A673 (cell line): ENCODE measurements at regions not wholly inside any gene's neighbourhood (a gene's known extent, or its start where the extent isn't known, plus 50 kb on each side); places are given as distances from the start of the nearest gene placed in this dataset.
A peak's percentile ranks its signal among the peaks of the same experiment; 100 is the strongest.

Experiments used
- BruUV-seq: library from RNA; stranded (reverse); fragments of 400-500 nt; replicated peaks from 2 replicates; lab custom pipeline; 2021; lab: Mats Ljungman, UMichigan
- CTCF ChIA-PET: fragments of 300-600 bp; sonication (Branson Sonifier 250); formaldehyde crosslinking; loops from one replicate; lab custom pipeline; 2022; ENCODE audit warnings: antibody characterized with exemption; lab: Charles Lee
- POLR2A ChIA-PET: fragments of 300-600 bp; sonication (Branson Sonifier 250); formaldehyde crosslinking; loops from one replicate; lab custom pipeline; 2022; ENCODE audit warnings: antibody characterized with exemption; ENCODE audit not compliant: low non-redundant PET; lab: Charles Lee
- DNase-seq: peaks from one replicate; pipeline ENCODE4 v3.0.0-alpha.2; 2015; ENCODE audit warnings: low spot score
- H3K27ac ChIP-seq: fragments of 200-600 bp; sonication (generic); 2 replicates; pipeline ENCODE4 v1.5.1; 2016; ENCODE audit warnings: mixed run types, low read depth, mild to moderate bottlenecking, mixed read lengths, antibody characterized with exemption, low read length; ENCODE audit not compliant: poor library complexity, severe bottlenecking
- H3K27me3 ChIP-seq: fragments of 200-600 bp; sonication (generic); replicated peaks from 2 replicates; pipeline ENCODE4 v1.6.1; 2017; ENCODE audit warnings: mixed run types, low read depth, mild to moderate bottlenecking, mixed read lengths, antibody characterized with exemption, low read length; ENCODE audit not compliant: insufficient read depth, poor library complexity
- H3K36me3 ChIP-seq: fragments of 200-600 bp; sonication (generic); 2 replicates; pipeline ENCODE4 v1.6.1; 2016; ENCODE audit warnings: mixed run types, mild to moderate bottlenecking, mixed read lengths, antibody characterized with exemption, low read length; ENCODE audit not compliant: insufficient read depth, poor library complexity, severe bottlenecking
- H3K4me1 ChIP-seq: fragments of 200-600 bp; sonication (generic); 2 replicates; pipeline ENCODE4 v1.6.1; 2017; ENCODE audit warnings: mixed run types, mild to moderate bottlenecking, mixed read lengths, antibody characterized with exemption, low read length; ENCODE audit not compliant: insufficient read depth, poor library complexity, severe bottlenecking
- H3K4me3 ChIP-seq: fragments of 200-600 bp; sonication (generic); 2 replicates; pipeline ENCODE4 v1.5.1; 2016; ENCODE audit warnings: low read depth, mixed run types, mild to moderate bottlenecking, mixed read lengths, low read length; ENCODE audit not compliant: poor library complexity, severe bottlenecking
- H3K9me3 ChIP-seq: fragments of 200-600 bp; sonication (generic); 2 replicates; pipeline ENCODE4 v1.6.1; 2016; ENCODE audit warnings: mixed run types, low read depth, mild to moderate bottlenecking, mixed read lengths, antibody characterized with exemption, low read length; ENCODE audit not compliant: poor library complexity, severe bottlenecking
- EZH2 ChIP-seq: fragments of 200-600 bp; sonication (generic); IDR thresholded peaks from 2 replicates; pipeline ENCODE4 v1.6.1; 2017; ENCODE audit warnings: borderline replicate concordance, low read depth, mild to moderate bottlenecking, mixed read lengths, antibody characterized with exemption, low read length; ENCODE audit not compliant: poor library complexity, severe bottlenecking
- intact Hi-C: fragments of 100-400 bp; cut with micrococcal nuclease; formaldehyde crosslinking; loops from one replicate; pipeline ENCODE4 v1.10.0; 2022; ENCODE audit not compliant: unreplicated experiment
- TF ChIP-seq, protein P1 (sequence below): fragments of 300-800, 200-600 bp; sonication (generic); conservative IDR thresholded peaks from 2 replicates; pipeline ENCODE4 v1.5.1; 2017; ENCODE audit warnings: low read depth, mild to moderate bottlenecking, antibody characterized with exemption, low read length, moderate library complexity, mixed read lengths

- no TSS peak for BruUV-seq
- peaks cover 9% of the 10 kb centered on the region for H3K9me3 ChIP-seq
- H3K4me1 ChIP-seq = no peaks in the 10 kb centered on the region
- no peak overlapping the region for H3K27ac ChIP-seq
- no peaks in the 10 kb centered on the region for H3K27me3 ChIP-seq
- no peak overlapping the region for H3K4me3 ChIP-seq
- ChIA-PET CTCF (no interaction called here), POLR2A (no interaction called here)
- H3K36me3 ChIP-seq = no peaks in the 10 kb centered on the region
- intact Hi-C loops = no loop called here
- DNase-seq = peak; percentile 39
- TF ChIP-seq EZH2 = no peak
- TF ChIP-seq, protein P1, sequence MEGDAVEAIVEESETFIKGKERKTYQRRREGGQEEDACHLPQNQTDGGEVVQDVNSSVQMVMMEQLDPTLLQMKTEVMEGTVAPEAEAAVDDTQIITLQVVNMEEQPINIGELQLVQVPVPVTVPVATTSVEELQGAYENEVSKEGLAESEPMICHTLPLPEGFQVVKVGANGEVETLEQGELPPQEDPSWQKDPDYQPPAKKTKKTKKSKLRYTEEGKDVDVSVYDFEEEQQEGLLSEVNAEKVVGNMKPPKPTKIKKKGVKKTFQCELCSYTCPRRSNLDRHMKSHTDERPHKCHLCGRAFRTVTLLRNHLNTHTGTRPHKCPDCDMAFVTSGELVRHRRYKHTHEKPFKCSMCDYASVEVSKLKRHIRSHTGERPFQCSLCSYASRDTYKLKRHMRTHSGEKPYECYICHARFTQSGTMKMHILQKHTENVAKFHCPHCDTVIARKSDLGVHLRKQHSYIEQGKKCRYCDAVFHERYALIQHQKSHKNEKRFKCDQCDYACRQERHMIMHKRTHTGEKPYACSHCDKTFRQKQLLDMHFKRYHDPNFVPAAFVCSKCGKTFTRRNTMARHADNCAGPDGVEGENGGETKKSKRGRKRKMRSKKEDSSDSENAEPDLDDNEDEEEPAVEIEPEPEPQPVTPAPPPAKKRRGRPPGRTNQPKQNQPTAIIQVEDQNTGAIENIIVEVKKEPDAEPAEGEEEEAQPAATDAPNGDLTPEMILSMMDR = no peak
Measured at GRCh38 chrX:46039526-46039925, 505.7 kb downstream of the ZNF674 start.

DNA sequence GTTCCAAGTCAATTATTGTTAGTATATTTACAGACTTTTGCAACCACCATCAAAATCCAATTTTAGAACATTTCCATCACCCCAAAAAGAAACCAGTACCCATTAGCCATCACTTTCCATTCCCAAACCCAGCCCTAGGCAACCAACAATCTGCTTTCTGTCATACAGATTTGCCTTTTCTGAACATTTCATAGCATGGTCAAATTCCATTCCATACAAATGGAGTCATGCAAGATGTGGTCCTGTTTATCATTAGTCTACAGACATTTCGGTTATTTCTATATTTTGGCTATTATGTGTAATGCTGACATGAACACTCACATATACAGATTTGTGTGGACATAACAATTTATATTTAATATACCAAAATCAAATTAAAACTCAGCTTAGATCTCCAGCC, 508.7 kb downstream of the ZNF674 start:
- no TSS peak for BruUV-seq
- no peak for TF ChIP-seq EZH2
- TF ChIP-seq, protein P1 = no peak
- H3K4me1 ChIP-seq = peaks cover 4% of the 10 kb centered on the region

GRCh38 chrX:46034868-46035267, 510.4 kb downstream of the ZNF674 start:
- Histone ChIP-seq H3K27ac (no peak overlapping the region), H3K27me3 (no peaks in the 10 kb centered on the region), H3K4me3 (no peak overlapping the region), H3K4me1 (peaks cover 18% of the 10 kb centered on the region), H3K36me3 (no peaks in the 10 kb centered on the region), H3K9me3 (no peaks in the 10 kb centered on the region)
- no peak for DNase-seq
- TF ChIP-seq, protein P1 = no peak
- TF ChIP-seq EZH2 = no peak
- intact Hi-C loops = no loop called here
- ChIA-PET POLR2A (no interaction called here), CTCF (no interaction called here)
- no TSS peak for BruUV-seq

More for the DNA sequence above, 508.7 kb downstream of the ZNF674 start:
- intact Hi-C loops = no loop called here
- no peak for DNase-seq
- ChIA-PET CTCF (no interaction called here), POLR2A (no interaction called here)
- Histone ChIP-seq H3K27ac (no peak overlapping the region), H3K9me3 (peaks cover 9% of the 10 kb centered on the region), H3K36me3 (no peaks in the 10 kb centered on the region), H3K4me3 (no peak overlapping the region), H3K27me3 (no peaks in the 10 kb centered on the region)
